ENCODE measurements at regions not wholly inside any gene's neighbourhood (a gene's known extent, or its start where the extent isn't known, plus 50 kb on each side); places are given as distances from the start of the nearest gene placed in this dataset.

- TF ChIP-seq, protein P1, sequence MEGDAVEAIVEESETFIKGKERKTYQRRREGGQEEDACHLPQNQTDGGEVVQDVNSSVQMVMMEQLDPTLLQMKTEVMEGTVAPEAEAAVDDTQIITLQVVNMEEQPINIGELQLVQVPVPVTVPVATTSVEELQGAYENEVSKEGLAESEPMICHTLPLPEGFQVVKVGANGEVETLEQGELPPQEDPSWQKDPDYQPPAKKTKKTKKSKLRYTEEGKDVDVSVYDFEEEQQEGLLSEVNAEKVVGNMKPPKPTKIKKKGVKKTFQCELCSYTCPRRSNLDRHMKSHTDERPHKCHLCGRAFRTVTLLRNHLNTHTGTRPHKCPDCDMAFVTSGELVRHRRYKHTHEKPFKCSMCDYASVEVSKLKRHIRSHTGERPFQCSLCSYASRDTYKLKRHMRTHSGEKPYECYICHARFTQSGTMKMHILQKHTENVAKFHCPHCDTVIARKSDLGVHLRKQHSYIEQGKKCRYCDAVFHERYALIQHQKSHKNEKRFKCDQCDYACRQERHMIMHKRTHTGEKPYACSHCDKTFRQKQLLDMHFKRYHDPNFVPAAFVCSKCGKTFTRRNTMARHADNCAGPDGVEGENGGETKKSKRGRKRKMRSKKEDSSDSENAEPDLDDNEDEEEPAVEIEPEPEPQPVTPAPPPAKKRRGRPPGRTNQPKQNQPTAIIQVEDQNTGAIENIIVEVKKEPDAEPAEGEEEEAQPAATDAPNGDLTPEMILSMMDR (IDR thresholded peaks at IDR 0.05; ENCODE audit: poor library complexity, severe bottlenecking): no peak
- TF ChIP-seq EP300 (conservative IDR thresholded peaks at IDR 0.05; ENCODE audit: poor library complexity, severe bottlenecking) (no peak), TAF1 (IDR thresholded peaks at IDR 0.05; ENCODE audit: low read depth) (no peak)
These were observed 289.9 kb downstream of the SHOX2 start (continued) for GRCh38 chr3:157816296-157816695.

- TF ChIP-seq EZH2 (IDR thresholded peaks at IDR 0.05; ENCODE audit: borderline replicate concordance, insufficient read depth, low read length, poor library complexity, severe bottlenecking) (no peak), MXI1 (conservative IDR thresholded peaks at IDR 0.05; ENCODE audit: poor library complexity, severe bottlenecking) (no peak), SMC3 (conservative IDR thresholded peaks at IDR 0.05; ENCODE audit: poor library complexity) (no peak), RAD21 (conservative IDR thresholded peaks at IDR 0.05) (no peak), EP300 (conservative IDR thresholded peaks at IDR 0.05; ENCODE audit: poor library complexity, severe bottlenecking) (no peak), POLR2AphosphoS5 (IDR thresholded peaks at IDR 0.05) (no peak), TAF1 (IDR thresholded peaks at IDR 0.05; ENCODE audit: low read depth) (no peak)
- TF ChIP-seq, protein P2, sequence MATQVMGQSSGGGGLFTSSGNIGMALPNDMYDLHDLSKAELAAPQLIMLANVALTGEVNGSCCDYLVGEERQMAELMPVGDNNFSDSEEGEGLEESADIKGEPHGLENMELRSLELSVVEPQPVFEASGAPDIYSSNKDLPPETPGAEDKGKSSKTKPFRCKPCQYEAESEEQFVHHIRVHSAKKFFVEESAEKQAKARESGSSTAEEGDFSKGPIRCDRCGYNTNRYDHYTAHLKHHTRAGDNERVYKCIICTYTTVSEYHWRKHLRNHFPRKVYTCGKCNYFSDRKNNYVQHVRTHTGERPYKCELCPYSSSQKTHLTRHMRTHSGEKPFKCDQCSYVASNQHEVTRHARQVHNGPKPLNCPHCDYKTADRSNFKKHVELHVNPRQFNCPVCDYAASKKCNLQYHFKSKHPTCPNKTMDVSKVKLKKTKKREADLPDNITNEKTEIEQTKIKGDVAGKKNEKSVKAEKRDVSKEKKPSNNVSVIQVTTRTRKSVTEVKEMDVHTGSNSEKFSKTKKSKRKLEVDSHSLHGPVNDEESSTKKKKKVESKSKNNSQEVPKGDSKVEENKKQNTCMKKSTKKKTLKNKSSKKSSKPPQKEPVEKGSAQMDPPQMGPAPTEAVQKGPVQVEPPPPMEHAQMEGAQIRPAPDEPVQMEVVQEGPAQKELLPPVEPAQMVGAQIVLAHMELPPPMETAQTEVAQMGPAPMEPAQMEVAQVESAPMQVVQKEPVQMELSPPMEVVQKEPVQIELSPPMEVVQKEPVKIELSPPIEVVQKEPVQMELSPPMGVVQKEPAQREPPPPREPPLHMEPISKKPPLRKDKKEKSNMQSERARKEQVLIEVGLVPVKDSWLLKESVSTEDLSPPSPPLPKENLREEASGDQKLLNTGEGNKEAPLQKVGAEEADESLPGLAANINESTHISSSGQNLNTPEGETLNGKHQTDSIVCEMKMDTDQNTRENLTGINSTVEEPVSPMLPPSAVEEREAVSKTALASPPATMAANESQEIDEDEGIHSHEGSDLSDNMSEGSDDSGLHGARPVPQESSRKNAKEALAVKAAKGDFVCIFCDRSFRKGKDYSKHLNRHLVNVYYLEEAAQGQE (IDR thresholded peaks at IDR 0.05; ENCODE audit: borderline replicate concordance): no peak
- TF ChIP-seq, protein P1 (IDR thresholded peaks at IDR 0.05; ENCODE audit: poor library complexity, severe bottlenecking): no peak
- Histone ChIP-seq H3K9me3 (ENCODE audit: low read length) (no peaks in the 10 kb centered on the region), H4K20me1 (ENCODE audit: insufficient read depth) (no peaks in the 10 kb centered on the region), H3K79me2 (replicated peaks; ENCODE audit: insufficient read depth, low read length) (no peaks in the 10 kb centered on the region), H3K27ac (ENCODE audit: low read length) (no peak overlapping the region), H3K9ac (ENCODE audit: low read length) (no peak overlapping the region), H3K27me3 (ENCODE audit: insufficient read depth, low read depth, low read length) (no peaks in the 10 kb centered on the region), H3K36me3 (ENCODE audit: insufficient read depth, low read length) (no peaks in the 10 kb centered on the region), H3K9me2 (ENCODE audit: insufficient read depth, low read length) (no peaks in the 10 kb centered on the region), H3F3A (ENCODE audit: insufficient read depth, low read length, poor library complexity, severe bottlenecking) (no peaks in the 10 kb centered on the region), H2AFZ (ENCODE audit: low read depth, low read length) (no peak overlapping the region), H3K4me2 (ENCODE audit: low read length) (no peak overlapping the region), H3K4me3 (ENCODE audit: low read length) (no peak overlapping the region)
These were observed 290.5 kb downstream of the SHOX2 start for GRCh38 chr3:157815739-157816138.
